HepG2 (cell line): ENCODE measurements at regions not wholly inside any gene's neighbourhood (a gene's known extent, or its start where the extent isn't known, plus 50 kb on each side); places are given as distances from the start of the nearest gene placed in this dataset.

ENCODE experiments used
- ATAC-seq: fragments of 200-7000 bp; cut with Tn5 transposase; 3 replicates; pipeline ENCODE4 v1.9.1; 2020; ENCODE audit warnings: mild to moderate bottlenecking, moderate library complexity
- BruUV-seq: library from RNA; stranded (reverse); fragments of 400-500 nt; replicated peaks from 2 replicates; lab custom pipeline; 2021; lab: Mats Ljungman, UMichigan
- CTCF ChIA-PET: fragments of 300-600 bp; formaldehyde crosslinking; extraction: SDS; loops from one replicate; lab custom pipeline; 2021; ENCODE audit warnings: low total read pairs, inconsistent platforms, low intra/inter-chr PET ratio; lab: Yijun Ruan, JAX
- POLR2A ChIA-PET: fragments of 350-600 bp; sonication (Branson Sonifier 250); formaldehyde crosslinking; loops from one replicate; lab custom pipeline; 2020; ENCODE audit warnings: antibody characterized with exemption, inconsistent platforms; lab: Yijun Ruan, JAX
- DNase-seq: peaks from one replicate; pipeline ENCODE4 v3.0.0-alpha.2; 2015; ENCODE audit warnings: low spot score
- FAIRE-seq: peaks from 3 replicates; lab custom pipeline; 2011; peaks lifted over from hg19 to GRCh38; lab: Jason Lieb, UNC
- H2AFZ ChIP-seq: one replicate; pipeline ENCODE4 v1.6.1; 2011; ENCODE audit warnings: low read length, inconsistent platforms
- H3K27ac ChIP-seq: fragments of 300-600 bp; 3 replicates; pipeline ENCODE4 v1.8.0; 2011; ENCODE audit warnings: mixed run types, mild to moderate bottlenecking, mixed read lengths, low read length, inconsistent platforms; ENCODE audit not compliant: insufficient read depth; ENCODE audit errors: extremely low read length
- H3K27me3 ChIP-seq, 2 experiments: fragments of 200-600 bp in 1 of 2; 2 replicates in 1 of 2; 3 replicates in 1 of 2; pipeline versions ENCODE4 v1.6.0 to v1.8.0; 2011; ENCODE audit warnings: low read length in 2 of 2, mild to moderate bottlenecking in 2 of 2, moderate library complexity in 2 of 2, inconsistent platforms in 1 of 2; ENCODE audit not compliant: insufficient read depth in 2 of 2, control insufficient read depth in 1 of 2
- H3K36me3 ChIP-seq, 2 experiments: fragments of 200-600 bp in 1 of 2; replicated peaks in 1 of 2; 2 replicates in 1 of 2; 3 replicates in 1 of 2; pipeline versions ENCODE4 v1.5.1 to v1.8.0; 2011; ENCODE audit warnings: low read length in 2 of 2, inconsistent platforms in 1 of 2; ENCODE audit not compliant: insufficient read depth in 2 of 2, control insufficient read depth in 1 of 2
- H3K4me1 ChIP-seq: 2 replicates; pipeline ENCODE4 v1.5.1; 2012; ENCODE audit warnings: low read length, inconsistent platforms; ENCODE audit not compliant: insufficient read depth
- H3K4me2 ChIP-seq: 2 replicates; pipeline ENCODE4 v1.6.0; 2011; ENCODE audit warnings: low read depth, low read length, inconsistent platforms
- H3K4me3 ChIP-seq, 3 experiments: fragments of 200-600 bp in 1 of 3; sonication (generic), shearing (Covaris generic) in 1 of 3; replicated peaks in 1 of 3; 2 replicates each; pipeline ENCODE4 v1.5.1; 2011 to 2016; ENCODE audit warnings: low read length in 3 of 3, inconsistent platforms in 2 of 3, low read depth in 2 of 3, mild to moderate bottlenecking in 2 of 3, control low read depth in 1 of 3, mixed read lengths in 1 of 3; ENCODE audit not compliant: insufficient read depth in 1 of 3
- H3K79me2 ChIP-seq: one replicate; pipeline ENCODE4 v1.6.1; 2011; ENCODE audit warnings: low read length, inconsistent platforms; ENCODE audit not compliant: insufficient read depth
- H3K9ac ChIP-seq: 2 replicates; pipeline ENCODE4 v1.6.0; 2011; ENCODE audit warnings: mild to moderate bottlenecking, low read depth, low read length, inconsistent platforms; ENCODE audit not compliant: insufficient read depth
- H3K9me3 ChIP-seq: 2 replicates; pipeline ENCODE4 v1.5.1; 2012; ENCODE audit warnings: mild to moderate bottlenecking, low read length
- H4K20me1 ChIP-seq: 2 replicates; pipeline ENCODE4 v1.6.0; 2011; ENCODE audit warnings: inconsistent platforms, mild to moderate bottlenecking, low read length, moderate library complexity; ENCODE audit not compliant: insufficient read depth
- CHD2 ChIP-seq: IDR thresholded peaks from 2 replicates; pipeline ENCODE4 v1.6.1; 2011; ENCODE audit warnings: low read depth, low read length, improper control_type of control experiment
- CREB1 ChIP-seq, 2 experiments: fragments of 450-650 bp in 1 of 2; IDR thresholded peaks; 2 replicates each; pipeline ENCODE4 v1.6.1; 2016 to 2017; ENCODE audit warnings: control low read depth in 1 of 2, mild to moderate bottlenecking in 1 of 2, missing compliant biosample characterization in 1 of 2, missing genetic modification characterization in 1 of 2
- CREB3 ChIP-seq: sonication (generic); formaldehyde crosslinking; IDR thresholded peaks from 2 replicates; pipeline ENCODE4 v1.5.0; 2020; ENCODE audit warnings: missing genetic modification reagents
- CREBL2 ChIP-seq: sonication (generic); formaldehyde crosslinking; IDR thresholded peaks from 2 replicates; pipeline ENCODE4 v1.8.1; 2023; ENCODE audit warnings: missing genetic modification reagents, mild to moderate bottlenecking, borderline replicate concordance
- HOMEZ ChIP-seq: IDR thresholded peaks from 2 replicates; pipeline ENCODE4 v1.6.1; 2016; ENCODE audit warnings: low read depth
- IKZF5 ChIP-seq: IDR thresholded peaks from 2 replicates; pipeline ENCODE4 v1.6.1; 2018; ENCODE audit warnings: missing genetic modification reagents, mild to moderate bottlenecking, missing compliant biosample characterization
- IRF1 ChIP-seq: sonication (generic); formaldehyde crosslinking; IDR thresholded peaks from 2 replicates; pipeline ENCODE4 v1.4.0; 2020; ENCODE audit warnings: low read depth, mild to moderate bottlenecking, missing genetic modification reagents
- MAX ChIP-seq: IDR thresholded peaks from 2 replicates; pipeline ENCODE4 v1.6.1; 2012; ENCODE audit warnings: inconsistent platforms
- MXD3 ChIP-seq: IDR thresholded peaks from 2 replicates; pipeline ENCODE4 v1.6.1; 2016; ENCODE audit warnings: mild to moderate bottlenecking, missing biosample characterization, missing genetic modification reagents
- MXI1 ChIP-seq: IDR thresholded peaks from 3 replicates; pipeline ENCODE4 v1.6.1; 2012; ENCODE audit warnings: low read depth, low read length, inconsistent platforms, borderline replicate concordance
- MZF1 ChIP-seq: sonication (generic); formaldehyde crosslinking; IDR thresholded peaks from 2 replicates; pipeline ENCODE4 v1.8.1; 2023; ENCODE audit warnings: mild to moderate bottlenecking, missing genetic modification reagents, borderline replicate concordance
- NFYC ChIP-seq: IDR thresholded peaks from 2 replicates; pipeline ENCODE4 v1.6.1; 2016; ENCODE audit warnings: missing genetic modification reagents, missing compliant biosample characterization
- PCBP1 ChIP-seq: fragments of 200-400 bp; formaldehyde crosslinking; IDR thresholded peaks from 2 replicates; pipeline ENCODE4 v1.6.1; 2017; ENCODE audit warnings: mild to moderate bottlenecking, low read depth, low read length, borderline replicate concordance
- STAG1 ChIP-seq: sonication (generic); formaldehyde crosslinking; IDR thresholded peaks from 2 replicates; pipeline ENCODE4 v1.4.0; 2020; ENCODE audit warnings: missing genetic modification reagents
- ZBTB39 ChIP-seq: sonication (generic); formaldehyde crosslinking; IDR thresholded peaks from 2 replicates; pipeline ENCODE4 v1.5.0; 2020; ENCODE audit warnings: missing genetic modification reagents
- ZKSCAN5 ChIP-seq: sonication (generic); formaldehyde crosslinking; IDR thresholded peaks from 2 replicates; pipeline ENCODE4 v1.5.1; 2020; ENCODE audit warnings: mild to moderate bottlenecking, missing genetic modification reagents
- ZNF430 ChIP-seq: sonication (generic); formaldehyde crosslinking; IDR thresholded peaks from 2 replicates; pipeline ENCODE4 v1.9.0; 2021; ENCODE audit warnings: mild to moderate bottlenecking, missing genetic modification reagents
- WGBS: methylation state at CpG from one replicate; pipeline ENCODE4 v1.1.6; 2017; ENCODE audit warnings: low lambda C conversion rate; 5-methylcytosine and 5-hydroxymethylcytosine counted together
- in situ Hi-C: cut with HindIII; loops from 2 replicates; pipeline ENCODE4 v1.10.0; 2017; ENCODE audit warnings: low pct_unique_long_range_greater_than_20kb; ENCODE audit not compliant: extremely low pct_ligation_motif_present
- intact Hi-C: fragments of 100-400 bp; cut with micrococcal nuclease; formaldehyde crosslinking; loops from one replicate; pipeline ENCODE4 v1.10.0; 2022; ENCODE audit not compliant: unreplicated experiment

- DNase-seq (peak; percentile 27), FAIRE-seq (no peak), ATAC-seq (peak; percentile 64)
- Histone ChIP-seq H3K27ac (no peak overlapping the region), H3K27me3 (no peaks in the 10 kb centered on the region), H3K4me3 (no peak overlapping the region), H3K36me3 (no peaks in the 10 kb centered on the region), H4K20me1 (no peaks in the 10 kb centered on the region), H2AFZ (no peak overlapping the region), H3K9me3 (peaks cover 5% of the 10 kb centered on the region; the same call in 1 of the 2 replicates), H3K9ac (no peak overlapping the region), H3K79me2 (no peaks in the 10 kb centered on the region), H3K4me1 (no peaks in the 10 kb centered on the region), H3K4me2 (no peak overlapping the region)
- no TSS peak for BruUV-seq
- POLR2A ChIA-PET: no interaction called here
- in situ Hi-C loops (no loop called here), intact Hi-C loops (no loop called here)
- CTCF ChIA-PET: no interaction called here
- WGBS: 4% methylated on average over 14 of the region's 14 CpGs
- TF ChIP-seq CREBL2 (CRISPR knock-in tag): no peak
- TF ChIP-seq CREB1 (IDR thresholded peaks at IDR 0.05): peak; percentile 67
- 0 out of 2 replicates have a peak, but pooled peaks have one; percentile 42 for TF ChIP-seq CREB1 (CRISPR knock-in tag; IDR thresholded peaks at IDR 0.05)
- TF ChIP-seq NFYC: no peak
- no peak for TF ChIP-seq MXD3
- no peak for TF ChIP-seq HOMEZ (CRISPR knock-in tag)
- TF ChIP-seq ZNF430 (CRISPR knock-in tag): no peak
- no peak for TF ChIP-seq CREB3 (CRISPR knock-in tag)
- TF ChIP-seq IKZF5 (CRISPR knock-in tag): no peak
- no peak for TF ChIP-seq IRF1 (CRISPR knock-in tag)
- TF ChIP-seq CHD2: no peak
- TF ChIP-seq PCBP1: no peak
- TF ChIP-seq ZKSCAN5 (CRISPR knock-in tag): no peak
- peak; percentile 73 for TF ChIP-seq MAX
- TF ChIP-seq STAG1: peak; percentile 24; the same call in 1 of the 2 replicates
- TF ChIP-seq MXI1: no peak
- no peak for TF ChIP-seq ZBTB39 (CRISPR knock-in tag)
- no peak for TF ChIP-seq MZF1
Measured at GRCh38 chr12:125773033-125773640, 707.9 kb downstream of the AACS start.
